WTC11 (cell line): ENCODE measurements at regions not wholly inside any gene's neighbourhood (a gene's known extent, or its start where the extent isn't known, plus 50 kb on each side); places are given as distances from the start of the nearest gene placed in this dataset.

Source experiments
- ATAC-seq: fragments of 200-7000 bp; cut with Tn5 transposase; 2 replicates; pipeline ENCODE4 v1.10.0; 2021; ENCODE audit warnings: mild to moderate bottlenecking, moderate library complexity
- CTCF ChIA-PET: fragments of 300-600 bp; sonication (Branson Sonifier 250); formaldehyde crosslinking; loops from one replicate; lab custom pipeline; 2021; ENCODE audit warnings: antibody characterized with exemption; lab: Charles Lee
- POLR2A ChIA-PET: fragments of 350-600 bp; sonication (Branson Sonifier 250); formaldehyde crosslinking; loops from one replicate; lab custom pipeline; 2021; ENCODE audit warnings: antibody characterized with exemption; lab: Charles Lee
- DNase-seq: peaks from one replicate; pipeline ENCODE4 v3.0.0; 2021; ENCODE audit warnings: low spot score
- H3K27ac Mint-ChIP-seq: 2 replicates; pipeline ENCODE4 v1.8.0; 2021; ENCODE audit warnings: mixed read lengths
- H3K27me3 Mint-ChIP-seq: 2 replicates; pipeline ENCODE4 v1.8.0; 2021; ENCODE audit warnings: low read depth, mild to moderate bottlenecking, moderate library complexity, mixed read lengths
- H3K36me3 Mint-ChIP-seq: 2 replicates; pipeline ENCODE4 v1.8.0; 2021; ENCODE audit warnings: mixed read lengths
- H3K4me1 Mint-ChIP-seq: 2 replicates; pipeline ENCODE4 v1.8.0; 2022; ENCODE audit warnings: mixed read lengths
- H3K4me3 Mint-ChIP-seq: 2 replicates; pipeline ENCODE4 v1.8.0; 2021; ENCODE audit warnings: mild to moderate bottlenecking, moderate library complexity, mixed read lengths
- H3K9me3 Mint-ChIP-seq: 2 replicates; pipeline ENCODE4 v1.8.0; 2021; ENCODE audit warnings: mixed read lengths
- E2F5 ChIP-seq: sonication (generic); formaldehyde crosslinking; IDR thresholded peaks from 2 replicates; pipeline ENCODE4 v1.8.1; 2022; ENCODE audit warnings: mild to moderate bottlenecking, moderate library complexity, missing genetic modification reagents
- FOXJ3 ChIP-seq: sonication (generic); formaldehyde crosslinking; IDR thresholded peaks from 2 replicates; pipeline ENCODE4 v1.9.0; 2021; ENCODE audit warnings: missing genetic modification reagents, mild to moderate bottlenecking, borderline replicate concordance
- FOXK1 ChIP-seq: sonication (generic); formaldehyde crosslinking; IDR thresholded peaks from 2 replicates; pipeline ENCODE4 v1.8.0; 2022; ENCODE audit warnings: mild to moderate bottlenecking, moderate library complexity, missing genetic modification reagents
- FOXP1 ChIP-seq: sonication (generic); formaldehyde crosslinking; IDR thresholded peaks from 2 replicates; pipeline ENCODE4 v1.8.0; 2022; ENCODE audit warnings: missing genetic modification reagents, mild to moderate bottlenecking, moderate library complexity, borderline replicate concordance
- IRF2 ChIP-seq: sonication (generic); formaldehyde crosslinking; IDR thresholded peaks from 2 replicates; pipeline ENCODE4 v1.8.0; 2022; ENCODE audit warnings: low read depth, missing genetic modification reagents, borderline replicate concordance
- JAZF1 ChIP-seq: fragments of 250-450 bp; sonication (Bioruptor Pico); IDR thresholded peaks from 2 replicates; pipeline ENCODE4 v1.9.0; 2021; ENCODE audit warnings: moderate library complexity, mild to moderate bottlenecking, inconsistent platforms
- MYBL2 ChIP-seq: sonication (generic); formaldehyde crosslinking; IDR thresholded peaks from 2 replicates; pipeline ENCODE4 v1.8.1; 2023; ENCODE audit warnings: mild to moderate bottlenecking, moderate library complexity, missing genetic modification reagents
- NFE2L1 ChIP-seq: sonication (generic); formaldehyde crosslinking; IDR thresholded peaks from 2 replicates; pipeline ENCODE4 v1.8.1; 2023; ENCODE audit warnings: missing genetic modification reagents
- NFYB ChIP-seq: sonication (generic); formaldehyde crosslinking; conservative IDR thresholded peaks from 2 replicates; pipeline ENCODE4 v1.8.0; 2022; ENCODE audit warnings: low read depth, missing genetic modification reagents
- PREB ChIP-seq: sonication (generic); formaldehyde crosslinking; IDR thresholded peaks from 2 replicates; pipeline ENCODE4 v1.8.1; 2022; ENCODE audit warnings: mild to moderate bottlenecking, missing genetic modification reagents, moderate library complexity, borderline replicate concordance
- PRRX2 ChIP-seq: fragments of 250-450 bp; sonication (Bioruptor Pico); IDR thresholded peaks from 2 replicates; pipeline ENCODE4 v1.8.0; 2021; ENCODE audit warnings: mild to moderate bottlenecking
- RELA ChIP-seq: sonication (generic); formaldehyde crosslinking; IDR thresholded peaks from 2 replicates; pipeline ENCODE4 v1.8.1; 2022; ENCODE audit warnings: missing genetic modification reagents, mild to moderate bottlenecking, borderline replicate concordance
- SMAD4 ChIP-seq: sonication (generic); formaldehyde crosslinking; IDR thresholded peaks from 2 replicates; pipeline ENCODE4 v1.8.0; 2022; ENCODE audit warnings: mild to moderate bottlenecking, missing genetic modification reagents
- TEAD1 ChIP-seq: sonication (generic); formaldehyde crosslinking; IDR thresholded peaks from 2 replicates; pipeline ENCODE4 v1.8.0; 2022; ENCODE audit warnings: mild to moderate bottlenecking, missing genetic modification reagents
- USF1 ChIP-seq: sonication (generic); formaldehyde crosslinking; IDR thresholded peaks from 2 replicates; pipeline ENCODE4 v1.8.0; 2022; ENCODE audit warnings: mild to moderate bottlenecking, missing genetic modification reagents
- ZNF396 ChIP-seq: fragments of 250-450 bp; sonication (Bioruptor Pico); IDR thresholded peaks from 2 replicates; pipeline ENCODE4 v1.8.0; 2021; ENCODE audit warnings: mild to moderate bottlenecking, moderate library complexity, borderline replicate concordance
- ZSCAN18 ChIP-seq: fragments of 250-450 bp; sonication (Bioruptor Pico); IDR thresholded peaks from 2 replicates; pipeline ENCODE4 v2.1.2; 2022; ENCODE audit warnings: mild to moderate bottlenecking, moderate library complexity
- TF ChIP-seq, protein P1 (sequence below): fragments of 250-450 bp; sonication (Bioruptor Pico); IDR thresholded peaks from 2 replicates; pipeline ENCODE4 v1.9.0; 2021; ENCODE audit warnings: mild to moderate bottlenecking
- TF ChIP-seq, protein P2 (sequence below): sonication (generic); formaldehyde crosslinking; IDR thresholded peaks from 2 replicates; pipeline ENCODE4 v1.8.1; 2023; ENCODE audit warnings: mild to moderate bottlenecking, missing genetic modification reagents, moderate library complexity

DNA sequence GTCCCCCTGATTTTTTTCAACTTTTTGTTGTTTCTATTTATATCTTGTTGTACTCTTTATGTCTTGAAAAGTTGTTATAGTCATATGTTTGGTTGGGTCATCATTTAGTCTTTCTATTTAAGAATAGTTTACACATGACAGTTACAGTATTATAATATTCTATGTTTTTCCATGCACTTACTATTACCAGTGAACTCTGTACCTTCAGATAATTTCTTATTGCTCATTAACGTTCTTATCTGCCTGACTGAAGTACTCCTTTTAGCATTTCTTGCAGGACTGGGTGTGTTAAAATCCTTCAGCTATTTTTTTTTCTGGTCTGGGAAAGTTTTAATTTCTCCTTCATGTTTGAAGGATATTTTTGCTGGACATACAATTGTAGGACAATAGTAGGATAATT, 157.7 kb upstream of the DIPK2B start (continued):
- TF ChIP-seq NFE2L1 (CRISPR knock-in tag), result no peak

DNA sequence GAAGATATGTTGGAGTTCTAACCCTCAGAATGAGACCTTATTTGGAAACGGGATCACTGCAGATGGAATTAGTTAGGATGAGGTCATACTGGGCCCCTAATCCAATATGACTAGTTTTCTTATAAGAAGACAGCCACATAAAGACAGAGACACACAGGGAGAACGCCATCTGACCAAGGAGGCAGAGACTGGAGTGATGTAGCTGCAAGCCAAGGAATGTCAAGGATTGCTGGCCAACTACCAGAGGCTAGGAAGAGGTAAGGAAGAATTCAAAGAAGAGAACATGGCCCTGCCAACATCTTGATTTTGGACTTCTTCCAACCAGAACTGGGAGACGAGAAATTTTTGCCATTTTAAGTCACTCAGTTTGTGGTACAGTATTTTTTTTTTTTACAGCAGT, 152.8 kb upstream of the DIPK2B start:
- CTCF ChIA-PET, result no interaction called here
- H3K9me3 Mint-ChIP-seq, result peaks cover 40% of the 10 kb centered on the region
- POLR2A ChIA-PET, result no interaction called here

DNA sequence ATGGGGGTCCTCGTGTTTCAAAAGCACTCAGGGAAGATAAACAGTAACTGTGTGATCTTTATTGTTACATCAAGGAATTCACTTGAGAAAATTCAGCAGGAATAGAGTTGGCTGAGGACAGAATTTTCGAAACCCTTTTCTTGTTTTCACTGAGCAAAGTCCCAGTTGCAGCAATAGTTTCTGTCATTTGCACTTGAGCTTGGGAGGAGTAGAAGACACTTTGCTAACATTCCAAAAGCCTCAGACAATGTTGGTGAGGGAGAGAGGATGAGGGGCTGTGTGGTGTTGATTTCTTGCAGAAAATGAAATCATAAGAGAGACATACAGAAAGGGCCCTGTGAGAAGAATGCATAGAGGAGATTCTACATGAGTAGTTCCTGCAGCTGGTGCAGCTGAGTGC, 151.9 kb upstream of the DIPK2B start:
- TF ChIP-seq ZNF396, result no peak
- TF ChIP-seq FOXK1 (CRISPR knock-in tag), result no peak
- no peak for TF ChIP-seq FOXP1 (CRISPR knock-in tag)
- TF ChIP-seq NFYB (CRISPR knock-in tag), result no peak
- TF ChIP-seq MYBL2, result no peak
- no peak for TF ChIP-seq RELA (CRISPR knock-in tag)
- TF ChIP-seq FOXJ3 (CRISPR knock-in tag), result no peak
- TF ChIP-seq E2F5, result no peak
- TF ChIP-seq PRRX2, result no peak
- TF ChIP-seq, protein P1, sequence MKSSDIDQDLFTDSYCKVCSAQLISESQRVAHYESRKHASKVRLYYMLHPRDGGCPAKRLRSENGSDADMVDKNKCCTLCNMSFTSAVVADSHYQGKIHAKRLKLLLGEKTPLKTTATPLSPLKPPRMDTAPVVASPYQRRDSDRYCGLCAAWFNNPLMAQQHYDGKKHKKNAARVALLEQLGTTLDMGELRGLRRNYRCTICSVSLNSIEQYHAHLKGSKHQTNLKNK (CRISPR knock-in tag), result no peak
- Mint-ChIP-seq H3K4me1 (no peaks in the 10 kb centered on the region), H3K27ac (no peak overlapping the region), H3K27me3 (no peaks in the 10 kb centered on the region), H3K4me3 (no peak overlapping the region), H3K36me3 (peaks cover 14% of the 10 kb centered on the region), H3K9me3 (peaks cover 34% of the 10 kb centered on the region)
- CTCF ChIA-PET, result no interaction called here
- POLR2A ChIA-PET, result no interaction called here
- no peak for DNase-seq
- no peak for ATAC-seq

More for the DNA sequence above, 152.8 kb upstream of the DIPK2B start:
- no peak for DNase-seq
- TF ChIP-seq NFYB (CRISPR knock-in tag) (no peak), TEAD1 (CRISPR knock-in tag) (no peak), ZSCAN18 (CRISPR knock-in tag) (no peak), JAZF1 (CRISPR knock-in tag) (no peak), USF1 (no peak), PREB (no peak), SMAD4 (CRISPR knock-in tag) (no peak), IRF2 (CRISPR knock-in tag) (no peak)
- TF ChIP-seq, protein P2, sequence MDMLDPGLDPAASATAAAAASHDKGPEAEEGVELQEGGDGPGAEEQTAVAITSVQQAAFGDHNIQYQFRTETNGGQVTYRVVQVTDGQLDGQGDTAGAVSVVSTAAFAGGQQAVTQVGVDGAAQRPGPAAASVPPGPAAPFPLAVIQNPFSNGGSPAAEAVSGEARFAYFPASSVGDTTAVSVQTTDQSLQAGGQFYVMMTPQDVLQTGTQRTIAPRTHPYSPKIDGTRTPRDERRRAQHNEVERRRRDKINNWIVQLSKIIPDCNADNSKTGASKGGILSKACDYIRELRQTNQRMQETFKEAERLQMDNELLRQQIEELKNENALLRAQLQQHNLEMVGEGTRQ (CRISPR knock-in tag), result no peak
- H3K36me3 Mint-ChIP-seq, result peaks cover 14% of the 10 kb centered on the region
- H3K27me3 Mint-ChIP-seq, result no peaks in the 10 kb centered on the region
- no peak for ATAC-seq
- H3K27ac Mint-ChIP-seq, result no peak overlapping the region
- H3K4me3 Mint-ChIP-seq, result no peak overlapping the region
- no peaks in the 10 kb centered on the region for H3K4me1 Mint-ChIP-seq
